Vagina (tissue), 2 donors: ENCODE measurements at regions not wholly inside any gene's neighbourhood (a gene's known extent, or its start where the extent isn't known, plus 50 kb on each side); places are given as distances from the start of the nearest gene placed in this dataset.

Source experiments
- CTCF ChIP-seq, 3 experiments: fragments of 450-650 bp in 2 of 3; fragments of 200-600 bp in 1 of 3; sonication (generic) in 1 of 3; IDR thresholded peaks; one replicate each; pipeline ENCODE4 v1.5.1; 2017 to 2019; ENCODE audit warnings: antibody characterized with exemption in 3 of 3, mild to moderate bottlenecking in 2 of 3, moderate library complexity in 2 of 3
- POLR2A ChIP-seq, 2 donors: fragments of 450-650 bp; IDR thresholded peaks; one replicate each; pipeline ENCODE4 v1.6.1; 2017; ENCODE audit warnings: antibody characterized with exemption in 2 of 2, mild to moderate bottlenecking in 2 of 2, moderate library complexity in 2 of 2
- POLR2AphosphoS5 ChIP-seq, 2 donors: sonication (generic); formaldehyde crosslinking; IDR thresholded peaks; one replicate each; pipeline ENCODE4 v1.9.0; 2017; ENCODE audit warnings: antibody characterized with exemption in 2 of 2, mild to moderate bottlenecking in 2 of 2, low read depth in 1 of 2; ENCODE audit not compliant: insufficient read depth in 1 of 2

DNA sequence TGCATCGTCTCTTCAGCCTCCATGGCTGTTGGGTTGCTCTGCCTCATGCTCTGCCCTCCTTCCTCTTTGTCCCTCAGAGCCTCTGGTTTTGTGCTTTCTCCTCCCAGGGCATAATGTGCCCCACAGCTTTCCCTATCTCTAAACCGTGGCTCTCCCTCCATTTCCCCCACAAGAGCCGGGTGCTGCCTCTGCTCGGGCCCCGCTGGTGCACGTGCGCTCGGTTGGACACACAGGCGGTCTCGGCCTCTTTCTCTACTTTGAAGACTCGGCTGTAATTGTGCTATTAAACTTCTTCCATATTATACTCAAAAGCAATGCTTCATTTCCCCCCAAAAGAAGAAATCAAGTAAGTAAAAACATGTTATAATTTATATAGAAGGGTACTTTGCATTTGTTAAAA lies 109.7 kb upstream of the KLF14 start:
- TF ChIP-seq CTCF (IDR thresholded peaks at IDR 0.05): no peak
- no peak for TF ChIP-seq POLR2A (IDR thresholded peaks at IDR 0.05)
- TF ChIP-seq POLR2AphosphoS5 (IDR thresholded peaks at IDR 0.05; ENCODE audit: insufficient read depth in 1 of 2, low read depth in 1 of 2): no peak
